HG02798 (cell line): ENCODE measurements at regions not wholly inside any gene's neighbourhood (a gene's known extent, or its start where the extent isn't known, plus 50 kb on each side); places are given as distances from the start of the nearest gene placed in this dataset.

Source experiments
- ATAC-seq: cut with Tn5 transposase; IDR thresholded peaks from one replicate; pipeline ENCODE4 v1.9.1; 2021; ENCODE audit warnings: mild to moderate bottlenecking; ENCODE audit not compliant: unreplicated experiment, poor library complexity

- no peak for ATAC-seq
Observed at GRCh38 chr10:130866857-130867256, 444.7 kb downstream of the TCERG1L start.

- no peak for ATAC-seq
Observed at GRCh38 chr10:130867446-130868194, 443.9 kb downstream of the TCERG1L start.

- ATAC-seq = no peak
Observed at GRCh38 chr10:130869179-130869841, 442.2 kb downstream of the TCERG1L start.

- no peak for ATAC-seq
Observed at GRCh38 chr10:130871406-130871805, 440.1 kb downstream of the TCERG1L start.

- ATAC-seq = no peak
Observed at GRCh38 chr10:130873636-130874035, 437.9 kb downstream of the TCERG1L start.

- no peak for ATAC-seq
Observed at GRCh38 chr10:130875116-130875515, 436.4 kb downstream of the TCERG1L start.

GRCh38 chr10:130875897-130876472 is 435.5 kb downstream of the TCERG1L start:
- ATAC-seq = no peak

GRCh38 chr10:130877126-130877525 is 434.4 kb downstream of the TCERG1L start:
- no peak for ATAC-seq

GRCh38 chr10:130878131-130878530 is 433.4 kb downstream of the TCERG1L start:
- ATAC-seq = no peak

GRCh38 chr10:130882906-130883305 is 428.6 kb downstream of the TCERG1L start:
- no peak for ATAC-seq

GRCh38 chr10:130884456-130884855 is 427.1 kb downstream of the TCERG1L start:
- ATAC-seq = no peak

- ATAC-seq = no peak
Observed at GRCh38 chr10:130885021-130885655, 426.4 kb downstream of the TCERG1L start.

- ATAC-seq = no peak
Observed at GRCh38 chr10:130887170-130887569, 424.4 kb downstream of the TCERG1L start.

- ATAC-seq = no peak
Observed at GRCh38 chr10:130888493-130888892, 423.0 kb downstream of the TCERG1L start.

- ATAC-seq = no peak
Observed at GRCh38 chr10:130889240-130889639, 422.3 kb downstream of the TCERG1L start.

- no peak for ATAC-seq
Observed at GRCh38 chr10:130889780-130890179, 421.7 kb downstream of the TCERG1L start.

GRCh38 chr10:130891066-130891465 is 420.5 kb downstream of the TCERG1L start:
- no peak for ATAC-seq

GRCh38 chr10:130894471-130894870 is 417.1 kb downstream of the TCERG1L start:
- ATAC-seq = no peak

- ATAC-seq = no peak
Observed at GRCh38 chr10:130895161-130895560, 416.4 kb downstream of the TCERG1L start.

GRCh38 chr10:130897815-130898214 is 413.7 kb downstream of the TCERG1L start:
- no peak for ATAC-seq

GRCh38 chr10:130898381-130898780 is 413.1 kb downstream of the TCERG1L start:
- ATAC-seq = no peak
